ENCODE measurements at regions not wholly inside any gene's neighbourhood (a gene's known extent, or its start where the extent isn't known, plus 50 kb on each side); places are given as distances from the start of the nearest gene placed in this dataset.

GRCh38 chr3:16658004-16658924, 53.0 kb upstream of the DAZL start:
- Histone ChIP-seq H3K27me3 (ENCODE audit: control insufficient read depth in 2 of 2, insufficient read depth in 2 of 2, low read length in 2 of 2) (no peaks in the 10 kb centered on the region), H3K4me1 (ENCODE audit: control insufficient read depth in 2 of 2, insufficient read depth in 2 of 2, low read length in 2 of 2) (no peaks in the 10 kb centered on the region), H3K9ac (ENCODE audit: low read depth in 1 of 2, low read length in 2 of 2) (no peak overlapping the region), H3K36me3 (ENCODE audit: control insufficient read depth in 2 of 2, insufficient read depth in 2 of 2, low read length in 2 of 2) (no peaks in the 10 kb centered on the region), H3K4me3 (ENCODE audit: low read length in 2 of 2) (no peak overlapping the region), H3K27ac (ENCODE audit: low read depth in 2 of 2, low read length in 2 of 2) (no peak overlapping the region), H3K9me3 (ENCODE audit: control insufficient read depth in 2 of 2, low read length in 2 of 2) (no peaks in the 10 kb centered on the region)

GRCh38 chr3:16658925-16659793, 53.9 kb upstream of the DAZL start:
- H3K9ac ChIP-seq (ENCODE audit: low read depth in 1 of 2, low read length in 2 of 2), result no peak overlapping the region
- no peaks in the 10 kb centered on the region for H3K27me3 ChIP-seq (ENCODE audit: control insufficient read depth in 2 of 2, insufficient read depth in 2 of 2, low read length in 2 of 2)
- H3K27ac ChIP-seq (ENCODE audit: low read depth in 2 of 2, low read length in 2 of 2), result no peak overlapping the region
- no peak overlapping the region for H3K4me3 ChIP-seq (ENCODE audit: low read length in 2 of 2)
- no peaks in the 10 kb centered on the region for H3K4me1 ChIP-seq (ENCODE audit: control insufficient read depth in 2 of 2, insufficient read depth in 2 of 2, low read length in 2 of 2)
- H3K36me3 ChIP-seq (ENCODE audit: control insufficient read depth in 2 of 2, insufficient read depth in 2 of 2, low read length in 2 of 2), result no peaks in the 10 kb centered on the region
- H3K9me3 ChIP-seq (ENCODE audit: control insufficient read depth in 2 of 2, low read length in 2 of 2), result no peaks in the 10 kb centered on the region

- Histone ChIP-seq H3K36me3 (ENCODE audit: control insufficient read depth in 2 of 2, insufficient read depth in 2 of 2, low read length in 2 of 2) (no peaks in the 10 kb centered on the region), H3K4me3 (ENCODE audit: low read length in 2 of 2) (no peak overlapping the region), H3K27me3 (ENCODE audit: control insufficient read depth in 2 of 2, insufficient read depth in 2 of 2, low read length in 2 of 2) (no peaks in the 10 kb centered on the region), H3K9ac (ENCODE audit: low read depth in 1 of 2, low read length in 2 of 2) (no peak overlapping the region), H3K4me1 (ENCODE audit: control insufficient read depth in 2 of 2, insufficient read depth in 2 of 2, low read length in 2 of 2) (peaks cover 0 to 9% of the 10 kb centered on the region in 2 donors), H3K27ac (ENCODE audit: low read depth in 2 of 2, low read length in 2 of 2) (no peak overlapping the region), H3K9me3 (ENCODE audit: control insufficient read depth in 2 of 2, low read length in 2 of 2) (no peaks in the 10 kb centered on the region)
These were observed 58.9 kb upstream of the DAZL start for GRCh38 chr3:16663854-16664712.

GRCh38 chr3:16665282-16665741, 60.1 kb upstream of the DAZL start:
- H3K4me3 ChIP-seq (ENCODE audit: low read length in 2 of 2), result peak overlapping the region in 1 of 2 donors; percentile 14
- no peaks in the 10 kb centered on the region for H3K36me3 ChIP-seq (ENCODE audit: control insufficient read depth in 2 of 2, insufficient read depth in 2 of 2, low read length in 2 of 2)
- H3K9ac ChIP-seq (ENCODE audit: low read depth in 1 of 2, low read length in 2 of 2), result peak overlapping the region in 1 of 2 donors; percentile 30
- H3K27ac ChIP-seq (ENCODE audit: low read depth in 2 of 2, low read length in 2 of 2), result peak overlapping the region; percentile 58 to 59
- peaks cover 0 to 9% of the 10 kb centered on the region in 2 donors for H3K4me1 ChIP-seq (ENCODE audit: control insufficient read depth in 2 of 2, insufficient read depth in 2 of 2, low read length in 2 of 2)
- no peaks in the 10 kb centered on the region for H3K27me3 ChIP-seq (ENCODE audit: control insufficient read depth in 2 of 2, insufficient read depth in 2 of 2, low read length in 2 of 2)
- no peaks in the 10 kb centered on the region for H3K9me3 ChIP-seq (ENCODE audit: control insufficient read depth in 2 of 2, low read length in 2 of 2)

- H3K4me3 ChIP-seq (ENCODE audit: low read length in 2 of 2), result no peak overlapping the region
- no peaks in the 10 kb centered on the region for H3K27me3 ChIP-seq (ENCODE audit: control insufficient read depth in 2 of 2, insufficient read depth in 2 of 2, low read length in 2 of 2)
- H3K27ac ChIP-seq (ENCODE audit: low read depth in 2 of 2, low read length in 2 of 2), result no peak overlapping the region
- H3K9ac ChIP-seq (ENCODE audit: low read depth in 1 of 2, low read length in 2 of 2), result no peak overlapping the region
- H3K9me3 ChIP-seq (ENCODE audit: control insufficient read depth in 2 of 2, low read length in 2 of 2), result no peaks in the 10 kb centered on the region
- peaks cover 0 to 9% of the 10 kb centered on the region in 2 donors for H3K4me1 ChIP-seq (ENCODE audit: control insufficient read depth in 2 of 2, insufficient read depth in 2 of 2, low read length in 2 of 2)
- no peaks in the 10 kb centered on the region for H3K36me3 ChIP-seq (ENCODE audit: control insufficient read depth in 2 of 2, insufficient read depth in 2 of 2, low read length in 2 of 2)
These were observed 61.0 kb upstream of the DAZL start for GRCh38 chr3:16666206-16666605.

- Histone ChIP-seq H3K4me3 (ENCODE audit: low read length in 2 of 2) (no peak overlapping the region), H3K36me3 (ENCODE audit: control insufficient read depth in 2 of 2, insufficient read depth in 2 of 2, low read length in 2 of 2) (no peaks in the 10 kb centered on the region), H3K4me1 (ENCODE audit: control insufficient read depth in 2 of 2, insufficient read depth in 2 of 2, low read length in 2 of 2) (peaks cover 0 to 9% of the 10 kb centered on the region in 2 donors), H3K27me3 (ENCODE audit: control insufficient read depth in 2 of 2, insufficient read depth in 2 of 2, low read length in 2 of 2) (no peaks in the 10 kb centered on the region), H3K9me3 (ENCODE audit: control insufficient read depth in 2 of 2, low read length in 2 of 2) (no peaks in the 10 kb centered on the region), H3K27ac (ENCODE audit: low read depth in 2 of 2, low read length in 2 of 2) (no peak overlapping the region), H3K9ac (ENCODE audit: low read depth in 1 of 2, low read length in 2 of 2) (no peak overlapping the region)
These were observed 62.4 kb upstream of the DAZL start for GRCh38 chr3:16667633-16668032.

GRCh38 chr3:16668776-16669545, 63.7 kb upstream of the DAZL start:
- no peak overlapping the region for H3K4me3 ChIP-seq (ENCODE audit: low read length in 2 of 2)
- peaks cover 0 to 9% of the 10 kb centered on the region in 2 donors for H3K4me1 ChIP-seq (ENCODE audit: control insufficient read depth in 2 of 2, insufficient read depth in 2 of 2, low read length in 2 of 2)
- no peaks in the 10 kb centered on the region for H3K36me3 ChIP-seq (ENCODE audit: control insufficient read depth in 2 of 2, insufficient read depth in 2 of 2, low read length in 2 of 2)
- no peaks in the 10 kb centered on the region for H3K27me3 ChIP-seq (ENCODE audit: control insufficient read depth in 2 of 2, insufficient read depth in 2 of 2, low read length in 2 of 2)
- H3K9ac ChIP-seq (ENCODE audit: low read depth in 1 of 2, low read length in 2 of 2), result no peak overlapping the region
- no peak overlapping the region for H3K27ac ChIP-seq (ENCODE audit: low read depth in 2 of 2, low read length in 2 of 2)
- no peaks in the 10 kb centered on the region for H3K9me3 ChIP-seq (ENCODE audit: control insufficient read depth in 2 of 2, low read length in 2 of 2)

GRCh38 chr3:16670191-16670590, 65.0 kb upstream of the DAZL start:
- Histone ChIP-seq H3K27me3 (ENCODE audit: control insufficient read depth in 2 of 2, insufficient read depth in 2 of 2, low read length in 2 of 2) (no peaks in the 10 kb centered on the region), H3K4me1 (ENCODE audit: control insufficient read depth in 2 of 2, insufficient read depth in 2 of 2, low read length in 2 of 2) (peaks cover 0 to 1% of the 10 kb centered on the region in 2 donors), H3K9me3 (ENCODE audit: control insufficient read depth in 2 of 2, low read length in 2 of 2) (no peaks in the 10 kb centered on the region), H3K36me3 (ENCODE audit: control insufficient read depth in 2 of 2, insufficient read depth in 2 of 2, low read length in 2 of 2) (no peaks in the 10 kb centered on the region), H3K9ac (ENCODE audit: low read depth in 1 of 2, low read length in 2 of 2) (no peak overlapping the region), H3K27ac (ENCODE audit: low read depth in 2 of 2, low read length in 2 of 2) (no peak overlapping the region), H3K4me3 (ENCODE audit: low read length in 2 of 2) (no peak overlapping the region)

GRCh38 chr3:16671690-16672089, 66.5 kb upstream of the DAZL start:
- Histone ChIP-seq H3K27ac (ENCODE audit: low read depth in 2 of 2, low read length in 2 of 2) (no peak overlapping the region), H3K9ac (ENCODE audit: low read depth in 1 of 2, low read length in 2 of 2) (no peak overlapping the region), H3K27me3 (ENCODE audit: control insufficient read depth in 2 of 2, insufficient read depth in 2 of 2, low read length in 2 of 2) (no peaks in the 10 kb centered on the region), H3K4me1 (ENCODE audit: control insufficient read depth in 2 of 2, insufficient read depth in 2 of 2, low read length in 2 of 2) (no peaks in the 10 kb centered on the region), H3K4me3 (ENCODE audit: low read length in 2 of 2) (no peak overlapping the region), H3K36me3 (ENCODE audit: control insufficient read depth in 2 of 2, insufficient read depth in 2 of 2, low read length in 2 of 2) (no peaks in the 10 kb centered on the region), H3K9me3 (ENCODE audit: control insufficient read depth in 2 of 2, low read length in 2 of 2) (peaks cover 0 to 3% of the 10 kb centered on the region in 2 donors)
